ENCODE measurements at regions not wholly inside any gene's neighbourhood (a gene's known extent, or its start where the extent isn't known, plus 50 kb on each side); places are given as distances from the start of the nearest gene placed in this dataset.

DNA sequence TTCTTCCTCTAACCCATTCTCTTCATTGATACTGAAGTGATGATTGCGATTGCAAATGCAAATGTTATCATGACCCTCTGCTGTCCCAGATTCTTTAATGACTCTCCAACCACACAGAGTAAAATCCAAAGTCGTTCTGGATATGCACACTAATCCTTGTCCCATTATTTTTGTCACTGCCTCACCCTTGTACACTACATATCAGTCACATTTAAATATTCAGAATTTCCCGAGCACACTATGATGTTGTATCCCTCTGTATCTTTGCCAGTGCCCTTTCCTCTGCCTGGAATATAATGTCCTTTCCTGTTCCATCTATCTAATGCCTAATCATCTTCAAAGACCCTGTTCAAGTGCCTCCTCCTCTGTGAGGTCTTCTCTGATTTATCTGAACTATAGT is 55.4 kb upstream of the MMP13 start:
- DNase-seq: no peak

DNA sequence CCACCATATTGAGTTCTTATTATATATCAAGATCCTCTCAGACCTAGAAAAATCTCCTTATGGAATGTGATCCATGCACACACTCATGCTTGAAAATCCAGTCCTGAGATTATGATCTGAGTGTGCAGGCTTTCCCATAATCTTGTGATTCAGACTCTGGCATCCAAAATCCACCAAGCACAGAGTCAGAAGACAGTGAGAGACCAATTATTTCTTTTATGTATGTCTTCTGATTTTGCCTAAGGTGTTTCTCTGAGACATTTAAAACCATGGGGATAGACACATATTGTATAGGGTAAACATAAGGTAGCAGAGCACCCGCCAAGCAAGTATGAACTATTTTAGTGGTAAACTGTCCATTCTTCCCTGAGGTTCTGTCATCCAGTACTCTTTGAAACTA is 52.0 kb upstream of the MMP13 start:
- DNase-seq: peak; percentile 50
